Neural progenitor cell (in vitro differentiated cells): ENCODE measurements at regions not wholly inside any gene's neighbourhood (a gene's known extent, or its start where the extent isn't known, plus 50 kb on each side); places are given as distances from the start of the nearest gene placed in this dataset.

Experiments
- CTCF ChIP-seq: fragments of 200-600 bp; sonication (generic); IDR thresholded peaks from 2 replicates; pipeline ENCODE4 v1.5.1; 2017; ENCODE audit warnings: antibody characterized with exemption, mild to moderate bottlenecking
- EZH2 ChIP-seq: fragments of 200-600 bp; sonication (generic); IDR thresholded peaks from 2 replicates; pipeline ENCODE4 v1.6.1; 2017; ENCODE audit warnings: antibody characterized with exemption, mild to moderate bottlenecking, moderate library complexity
- EZH2phosphoT487 ChIP-seq: fragments of 200-600 bp; sonication (generic); IDR thresholded peaks from 2 replicates; pipeline ENCODE4 v1.6.1; 2017; ENCODE audit warnings: antibody characterized with exemption

DNA sequence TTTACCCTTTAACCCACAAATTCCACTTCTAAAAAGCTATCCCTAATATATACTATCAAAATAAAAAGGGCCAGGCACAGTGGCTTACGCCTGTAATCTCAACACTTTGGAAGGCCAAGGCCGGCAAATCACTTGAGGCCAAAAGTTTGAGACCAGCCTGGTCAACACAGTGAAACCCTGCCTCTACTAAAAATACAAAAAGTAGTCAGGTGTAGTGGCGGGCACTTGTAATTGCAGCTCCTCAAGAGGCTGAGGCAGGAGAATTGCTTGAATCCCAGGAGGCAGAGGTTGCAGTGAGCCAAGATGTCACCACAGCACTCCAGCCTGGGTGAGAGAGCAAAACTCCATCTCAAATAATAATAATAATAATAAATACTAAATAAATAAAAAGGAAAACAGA, 82.5 kb downstream of the TRIM27 start:
- TF ChIP-seq CTCF (peak; percentile 44), EZH2 (no peak), EZH2phosphoT487 (no peak)
